ENCODE measurements at regions not wholly inside any gene's neighbourhood (a gene's known extent, or its start where the extent isn't known, plus 50 kb on each side); places are given as distances from the start of the nearest gene placed in this dataset.

DNA sequence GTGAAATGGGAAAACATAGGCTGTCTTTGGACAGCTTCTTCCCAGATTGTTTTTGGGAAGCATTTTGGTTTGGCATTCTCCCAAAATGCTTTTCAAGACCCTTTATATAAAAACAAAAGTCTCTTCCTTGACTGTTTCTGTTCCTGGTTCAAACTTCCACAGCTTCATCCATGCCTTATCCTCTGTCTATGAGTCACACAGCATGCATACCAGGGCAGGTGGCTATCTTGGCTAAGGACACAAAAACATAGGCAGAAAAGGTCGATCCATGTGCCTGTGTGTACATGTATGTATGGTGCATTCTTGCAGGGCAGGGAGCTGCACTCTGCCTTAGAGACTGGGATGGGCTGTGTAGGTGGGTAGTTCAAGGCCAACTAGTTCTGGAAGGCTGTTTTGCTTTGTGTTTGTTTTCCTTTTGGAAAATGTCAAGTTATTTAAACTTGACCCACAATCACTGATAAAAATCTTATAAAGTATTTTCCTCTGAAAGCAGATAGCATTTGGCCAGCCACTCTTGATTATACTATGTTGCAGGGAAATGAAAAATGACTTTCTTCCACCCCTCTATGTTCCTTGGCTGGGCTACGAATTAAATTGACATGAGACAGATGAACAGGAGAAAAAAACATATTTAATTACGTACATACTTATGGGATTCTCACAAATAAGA, 437.0 kb downstream of the SIPA1L2 start:
- DNase-seq (ENCODE audit: low read depth in 2 of 2), result no peak
- no peak overlapping the region for H3K4me3 ChIP-seq (replicated peaks in 1 of 2; ENCODE audit: low read depth in 2 of 2, low read length in 2 of 2)
- TF ChIP-seq, protein P1, sequence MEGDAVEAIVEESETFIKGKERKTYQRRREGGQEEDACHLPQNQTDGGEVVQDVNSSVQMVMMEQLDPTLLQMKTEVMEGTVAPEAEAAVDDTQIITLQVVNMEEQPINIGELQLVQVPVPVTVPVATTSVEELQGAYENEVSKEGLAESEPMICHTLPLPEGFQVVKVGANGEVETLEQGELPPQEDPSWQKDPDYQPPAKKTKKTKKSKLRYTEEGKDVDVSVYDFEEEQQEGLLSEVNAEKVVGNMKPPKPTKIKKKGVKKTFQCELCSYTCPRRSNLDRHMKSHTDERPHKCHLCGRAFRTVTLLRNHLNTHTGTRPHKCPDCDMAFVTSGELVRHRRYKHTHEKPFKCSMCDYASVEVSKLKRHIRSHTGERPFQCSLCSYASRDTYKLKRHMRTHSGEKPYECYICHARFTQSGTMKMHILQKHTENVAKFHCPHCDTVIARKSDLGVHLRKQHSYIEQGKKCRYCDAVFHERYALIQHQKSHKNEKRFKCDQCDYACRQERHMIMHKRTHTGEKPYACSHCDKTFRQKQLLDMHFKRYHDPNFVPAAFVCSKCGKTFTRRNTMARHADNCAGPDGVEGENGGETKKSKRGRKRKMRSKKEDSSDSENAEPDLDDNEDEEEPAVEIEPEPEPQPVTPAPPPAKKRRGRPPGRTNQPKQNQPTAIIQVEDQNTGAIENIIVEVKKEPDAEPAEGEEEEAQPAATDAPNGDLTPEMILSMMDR (IDR thresholded peaks at IDR 0.05; ENCODE audit: low read depth, low read length), result no peak

DNA sequence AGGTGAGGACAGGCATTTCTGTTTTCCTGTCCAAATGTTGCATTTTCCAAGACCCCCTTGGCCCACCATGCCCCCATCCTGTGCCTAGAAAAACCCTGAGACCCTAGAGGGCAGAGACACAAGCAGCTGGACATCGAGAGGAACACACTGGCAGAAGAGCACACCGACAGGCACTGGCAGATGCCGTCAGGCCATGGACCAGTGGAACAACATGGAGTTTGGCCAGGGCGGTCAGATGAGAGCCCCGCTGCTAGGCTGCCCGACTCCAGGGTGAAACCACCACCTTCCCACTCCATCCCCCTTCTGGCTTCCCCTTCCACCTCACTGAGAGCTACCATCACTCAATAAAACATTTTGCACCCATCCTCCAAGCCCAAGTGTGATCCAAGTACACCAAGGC, 438.4 kb downstream of the SIPA1L2 start:
- DNase-seq (ENCODE audit: low read depth in 2 of 2), result no peak
- TF ChIP-seq, protein P1 (IDR thresholded peaks at IDR 0.05; ENCODE audit: low read depth, low read length), result no peak
- H3K4me3 ChIP-seq (replicated peaks in 1 of 2; ENCODE audit: low read depth in 2 of 2, low read length in 2 of 2), result no peak overlapping the region

DNA sequence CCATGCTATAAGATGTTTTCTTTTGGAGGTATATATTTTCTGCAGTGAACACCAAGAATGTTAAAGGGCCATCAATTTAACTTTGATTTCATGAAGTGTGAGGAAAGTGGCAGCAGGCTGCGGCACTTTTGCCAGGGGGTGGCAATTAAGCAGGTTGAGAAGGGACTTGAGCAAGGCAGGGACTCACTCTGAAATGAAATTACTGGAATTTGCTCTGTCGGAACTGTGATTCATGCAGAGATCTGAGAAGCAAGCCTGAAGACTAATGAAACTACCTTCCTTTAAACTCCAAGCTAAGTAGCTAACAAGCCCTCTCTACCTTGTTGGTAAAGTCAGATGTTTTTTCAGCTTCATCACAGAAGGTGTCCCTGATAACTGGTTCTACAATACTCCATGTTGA, 441.6 kb downstream of the SIPA1L2 start:
- TF ChIP-seq, protein P1 (IDR thresholded peaks at IDR 0.05; ENCODE audit: low read depth, low read length), result no peak
- DNase-seq (ENCODE audit: low read depth in 2 of 2), result no peak
- no peak overlapping the region for H3K4me3 ChIP-seq (replicated peaks in 1 of 2; ENCODE audit: low read depth in 2 of 2, low read length in 2 of 2)

DNA sequence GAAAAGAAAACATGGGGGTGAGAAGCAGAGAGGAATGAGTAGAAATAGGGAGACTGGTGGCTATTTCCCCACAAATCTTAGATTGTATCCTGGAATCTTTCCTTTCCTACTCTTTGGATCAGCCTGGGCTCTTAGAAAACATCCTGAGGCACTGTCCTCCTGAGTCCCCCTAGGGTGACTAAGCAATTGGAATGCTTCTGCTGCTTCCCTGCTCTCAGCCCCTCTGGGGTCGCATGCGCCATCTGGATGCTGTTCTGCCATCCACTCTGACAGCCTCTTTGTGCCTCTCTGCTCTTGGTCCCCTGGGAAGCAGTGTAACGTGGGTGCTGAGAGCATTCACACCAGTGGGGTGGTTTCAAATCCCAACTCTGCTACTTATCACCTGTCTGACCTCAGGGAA, 443.0 kb downstream of the SIPA1L2 start:
- H3K4me3 ChIP-seq (replicated peaks in 1 of 2; ENCODE audit: low read depth in 2 of 2, low read length in 2 of 2), result no peak overlapping the region
- DNase-seq (ENCODE audit: low read depth in 2 of 2), result no peak
- TF ChIP-seq, protein P1 (IDR thresholded peaks at IDR 0.05; ENCODE audit: low read depth, low read length), result no peak

DNA sequence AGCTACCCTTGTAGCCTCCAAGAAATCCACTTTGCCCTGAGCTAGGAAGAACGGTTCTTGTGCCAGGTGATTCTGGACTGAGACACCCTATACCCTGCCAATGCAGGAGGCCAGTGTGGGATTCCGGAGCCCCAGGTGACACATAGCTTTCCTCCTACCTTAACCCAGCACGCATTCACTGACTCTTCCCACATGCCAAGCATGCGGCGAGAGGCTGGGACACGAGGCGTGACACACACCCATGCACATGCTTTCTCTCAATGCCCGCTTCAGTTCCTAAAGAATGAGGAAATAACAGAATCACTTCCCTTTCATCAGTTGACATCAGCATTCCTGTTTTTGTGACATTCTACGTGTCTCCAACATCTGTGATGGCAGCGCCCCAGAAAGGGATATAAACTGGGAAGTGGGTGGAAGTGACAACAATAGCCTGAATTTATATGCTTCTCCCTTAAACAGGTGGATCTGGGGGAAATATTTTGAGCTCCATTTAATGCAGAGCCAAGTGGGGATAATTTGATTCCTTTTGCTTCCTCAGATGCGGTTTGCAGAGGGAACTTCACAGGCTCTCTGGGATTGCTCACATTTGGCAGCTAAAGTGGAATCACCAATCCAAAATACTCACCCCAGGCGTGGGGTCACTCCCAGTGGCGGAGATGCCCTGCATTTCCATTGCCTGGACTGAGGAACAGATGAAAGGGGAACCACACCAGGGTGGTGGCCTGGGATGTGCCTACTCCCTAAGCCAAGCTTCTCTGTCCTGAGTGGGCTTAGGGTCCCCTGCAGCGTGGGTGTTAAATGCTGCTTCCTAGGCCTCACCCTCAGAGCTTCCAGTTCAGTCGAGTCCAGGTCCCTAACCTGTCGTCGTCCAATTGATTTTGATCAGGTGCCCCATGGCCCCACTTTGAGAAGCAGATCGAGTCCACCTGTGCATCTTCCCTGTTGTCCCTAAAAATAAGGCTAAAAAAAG, 445.1 kb downstream of the SIPA1L2 start:
- DNase-seq (ENCODE audit: low read depth in 2 of 2), result no peak
- TF ChIP-seq, protein P1 (IDR thresholded peaks at IDR 0.05; ENCODE audit: low read depth, low read length), result no peak
- H3K4me3 ChIP-seq (replicated peaks in 1 of 2; ENCODE audit: low read depth in 2 of 2, low read length in 2 of 2), result no peak overlapping the region

DNA sequence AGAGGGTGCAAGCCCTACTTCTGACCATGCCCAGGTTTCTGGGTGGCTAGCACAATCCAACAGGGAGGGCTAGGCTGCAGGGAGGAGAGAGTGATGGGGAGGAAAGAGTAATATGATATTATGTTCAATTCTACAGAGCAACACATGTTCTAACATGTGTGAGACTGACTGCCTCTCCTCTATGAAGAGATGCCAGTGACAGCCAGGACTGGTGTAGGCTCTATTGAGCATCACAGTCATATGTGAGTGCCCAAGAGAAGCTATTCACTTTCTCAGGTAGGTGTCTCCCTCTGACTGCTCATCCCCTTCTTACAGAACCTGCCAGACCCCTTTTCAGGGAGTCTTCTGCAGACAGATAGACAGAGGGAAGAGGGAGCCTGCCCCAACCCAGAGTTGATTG, 446.1 kb downstream of the SIPA1L2 start:
- no peak overlapping the region for H3K4me3 ChIP-seq (replicated peaks in 1 of 2; ENCODE audit: low read depth in 2 of 2, low read length in 2 of 2)
- no peak for DNase-seq (ENCODE audit: low read depth in 2 of 2)
- TF ChIP-seq, protein P1 (IDR thresholded peaks at IDR 0.05; ENCODE audit: low read depth, low read length), result no peak

Measured in cardiac fibroblast (primary cell).